NCI-H345 (cell line): ENCODE measurements at regions not wholly inside any gene's neighbourhood (a gene's known extent, or its start where the extent isn't known, plus 50 kb on each side); places are given as distances from the start of the nearest gene placed in this dataset.
"Not testable (repeated sequence)": the region's sequence is repeated elsewhere in the genome, so short reads cannot be mapped to it uniquely, and the experiment has no call there.

Source experiments
- DNase-seq: peaks from one replicate; lab custom pipeline; 2025; lab: John Stamatoyannopoulos, UW

DNA sequence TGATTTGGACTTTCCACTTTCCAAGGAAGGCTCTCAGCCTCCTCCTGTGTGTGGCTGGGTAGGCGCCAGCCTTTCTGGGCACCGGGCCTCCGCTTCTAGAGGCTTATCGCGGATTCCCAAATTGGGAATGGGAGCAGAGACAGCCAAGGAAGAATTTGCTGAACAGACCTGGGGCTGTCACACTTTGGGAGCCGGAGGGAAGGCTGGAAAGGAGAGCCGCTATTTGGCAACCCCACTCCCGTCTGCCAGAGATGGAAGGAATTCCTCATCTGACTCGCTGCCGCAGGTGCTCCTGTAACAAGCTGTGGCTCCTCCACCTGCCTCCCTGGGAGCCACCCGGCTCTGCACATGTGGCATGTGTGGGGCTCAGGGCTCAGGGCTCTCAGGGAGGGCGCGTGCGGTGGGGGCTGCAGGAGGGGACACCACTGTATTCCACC, 50.8 kb upstream of the ECHDC3 start:
- no peak for DNase-seq

GRCh38 chr10:11689945-11690736, 52.0 kb upstream of the ECHDC3 start:
- DNase-seq = no peak

GRCh38 chr10:11688448-11688795, 53.8 kb upstream of the ECHDC3 start:
- DNase-seq = not testable (repeated sequence)

DNA sequence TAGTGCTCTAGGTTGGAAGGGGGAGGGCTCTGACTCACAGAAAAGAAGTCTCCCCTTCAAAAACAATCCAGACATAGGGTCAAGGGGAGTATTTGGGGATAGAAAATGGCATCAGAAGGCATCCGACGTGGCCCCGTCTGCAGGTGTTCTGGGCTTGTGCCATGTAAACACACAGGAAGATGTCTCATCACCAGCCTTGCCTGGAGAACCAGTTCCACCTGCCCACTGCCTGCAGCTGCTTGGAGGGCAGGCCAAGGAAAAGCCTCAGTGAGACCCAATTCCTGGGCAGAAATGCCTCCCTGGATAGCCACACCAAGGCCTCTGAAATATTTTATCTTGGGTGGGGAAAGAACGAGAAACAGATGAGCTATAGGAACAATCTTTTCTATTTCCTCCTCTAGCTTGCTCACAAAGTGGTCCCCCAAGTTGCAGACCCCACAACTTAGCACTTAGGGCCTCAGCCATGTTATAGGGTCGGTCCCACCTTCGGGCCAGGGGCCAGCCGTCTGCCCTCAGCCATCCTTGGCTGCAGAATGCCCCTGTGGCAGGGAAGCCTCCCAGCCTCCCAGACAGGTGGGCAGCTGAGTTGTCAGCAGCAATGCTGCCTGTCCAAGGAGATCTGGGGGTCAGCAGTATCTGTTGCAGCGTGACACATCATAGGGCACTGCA, 54.3 kb upstream of the ECHDC3 start:
- no peak for DNase-seq

DNA sequence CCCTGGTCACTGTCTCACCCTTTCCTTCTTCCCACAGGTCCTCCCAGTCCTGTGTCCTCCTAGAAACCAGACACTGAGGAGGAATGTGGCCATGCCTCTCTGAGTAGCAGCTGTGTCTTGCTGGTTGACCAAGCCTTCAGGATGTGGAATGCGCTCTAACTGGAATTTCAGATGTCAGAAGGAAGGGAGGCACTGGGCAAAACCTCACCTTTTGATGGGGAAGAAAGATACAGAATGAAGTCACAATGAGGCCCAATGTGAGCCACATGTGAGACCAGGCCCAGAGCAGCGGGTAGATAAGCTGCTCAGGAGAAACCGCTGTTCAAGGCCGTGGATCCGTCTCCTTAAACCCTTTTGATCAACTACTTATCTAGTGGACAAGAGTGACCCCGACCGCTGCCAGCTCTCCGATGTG, 54.8 kb upstream of the ECHDC3 start:
- no peak for DNase-seq

DNA sequence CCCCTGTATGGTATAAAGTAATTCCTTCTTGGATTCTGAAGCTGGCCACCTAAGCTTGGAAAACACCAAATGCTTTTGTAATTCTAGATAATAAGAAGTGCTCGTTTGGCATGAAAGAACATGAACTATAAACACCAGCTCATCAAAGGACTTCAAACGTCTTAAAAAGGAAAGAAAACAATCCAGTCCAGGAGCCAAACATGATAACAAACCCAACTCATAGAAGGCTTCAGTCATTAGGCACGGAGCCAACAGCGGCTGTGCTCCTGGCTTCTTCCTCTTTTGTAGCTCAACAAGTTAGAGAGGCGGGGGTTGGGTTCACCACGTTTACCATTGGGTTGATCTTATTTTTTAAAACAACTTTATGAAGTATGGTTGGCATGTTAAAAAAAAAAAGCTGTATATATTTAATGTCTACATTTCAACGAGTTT, 56.4 kb upstream of the ECHDC3 start:
- DNase-seq = peak; percentile 80

- DNase-seq = no peak
These were observed 57.2 kb upstream of the ECHDC3 start for GRCh38 chr10:11684717-11685645.

GRCh38 chr10:11684341-11684716, 57.9 kb upstream of the ECHDC3 start:
- DNase-seq = peak; percentile 11

GRCh38 chr10:11683529-11684320, 58.5 kb upstream of the ECHDC3 start:
- no peak for DNase-seq

DNA sequence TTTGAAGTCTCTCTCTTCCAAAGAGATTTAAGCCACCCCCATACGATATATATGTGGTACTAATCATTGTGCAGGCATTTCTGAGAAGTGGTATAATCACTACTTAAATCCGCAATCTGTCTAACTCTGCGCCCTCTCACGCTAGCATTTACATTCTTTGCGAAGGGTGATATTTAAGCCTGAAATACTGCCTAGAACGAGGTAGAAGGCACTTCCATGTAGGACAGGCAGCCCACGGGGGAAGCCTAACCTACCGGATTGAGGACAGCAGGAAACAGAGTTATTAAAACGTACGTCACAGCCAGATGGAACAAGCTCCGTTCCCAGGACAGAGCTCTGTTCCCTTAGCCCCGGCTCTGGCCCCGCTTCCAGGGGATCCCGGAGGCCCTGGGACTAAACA, 59.3 kb upstream of the ECHDC3 start:
- no peak for DNase-seq

DNA sequence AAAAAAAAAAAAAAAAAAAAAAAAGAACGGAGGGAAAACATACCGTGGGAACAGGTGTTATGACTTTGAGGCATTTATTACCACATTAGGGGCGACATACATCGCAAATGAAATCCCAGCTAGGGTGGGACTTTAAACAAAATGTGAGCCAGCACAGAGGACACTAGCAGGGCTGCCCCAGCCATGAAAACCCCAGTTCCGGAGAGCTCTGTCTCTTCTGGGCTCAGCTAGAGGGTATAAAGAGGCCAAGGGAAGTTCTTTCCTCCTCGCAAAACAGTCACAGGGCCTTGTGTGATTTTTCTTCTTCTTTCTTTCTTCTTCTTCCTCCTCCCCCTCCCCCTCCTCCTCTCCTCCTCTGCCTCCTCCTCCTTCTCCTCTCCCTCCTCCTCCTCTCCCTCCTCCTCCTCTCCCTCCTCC, 59.9 kb upstream of the ECHDC3 start:
- DNase-seq = no peak

DNA sequence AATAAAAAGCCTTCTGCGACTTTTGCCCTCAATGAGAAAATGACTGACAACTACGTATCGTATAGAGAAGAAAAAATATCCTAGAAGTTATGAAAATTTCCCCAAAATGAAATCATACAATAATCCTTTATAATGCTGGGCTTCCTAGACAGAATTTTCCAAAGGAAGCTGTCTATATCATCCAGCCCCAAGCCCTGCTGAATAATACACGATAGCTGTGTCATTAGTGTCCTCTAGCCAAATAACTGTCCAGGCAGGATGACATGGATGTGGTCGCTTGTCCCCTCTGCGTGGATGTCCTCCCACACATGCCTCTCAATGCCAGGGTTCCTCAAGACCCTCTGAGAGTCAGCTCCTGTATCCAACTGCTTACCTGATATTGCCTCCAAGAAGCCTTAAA, 61.7 kb upstream of the ECHDC3 start:
- DNase-seq = no peak

DNA sequence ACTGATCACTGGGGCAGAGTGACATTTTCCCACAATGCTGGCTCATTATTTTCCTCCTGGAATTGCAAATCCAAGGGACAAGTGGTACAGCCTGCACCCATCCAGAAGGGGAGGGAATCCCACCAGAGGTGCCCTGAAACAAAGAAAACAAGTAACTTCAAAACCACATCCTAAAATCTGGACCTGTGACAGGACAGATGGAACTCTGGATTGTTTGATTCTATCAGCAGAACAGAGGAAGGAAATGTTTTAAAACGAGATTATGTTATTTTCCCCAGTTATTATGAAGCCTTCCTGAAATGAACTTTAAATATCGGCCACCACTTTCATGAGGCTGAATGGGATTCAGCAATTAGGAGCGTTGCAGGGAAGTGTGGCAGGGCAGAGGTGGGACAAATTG, 62.2 kb upstream of the ECHDC3 start:
- DNase-seq = no peak

DNA sequence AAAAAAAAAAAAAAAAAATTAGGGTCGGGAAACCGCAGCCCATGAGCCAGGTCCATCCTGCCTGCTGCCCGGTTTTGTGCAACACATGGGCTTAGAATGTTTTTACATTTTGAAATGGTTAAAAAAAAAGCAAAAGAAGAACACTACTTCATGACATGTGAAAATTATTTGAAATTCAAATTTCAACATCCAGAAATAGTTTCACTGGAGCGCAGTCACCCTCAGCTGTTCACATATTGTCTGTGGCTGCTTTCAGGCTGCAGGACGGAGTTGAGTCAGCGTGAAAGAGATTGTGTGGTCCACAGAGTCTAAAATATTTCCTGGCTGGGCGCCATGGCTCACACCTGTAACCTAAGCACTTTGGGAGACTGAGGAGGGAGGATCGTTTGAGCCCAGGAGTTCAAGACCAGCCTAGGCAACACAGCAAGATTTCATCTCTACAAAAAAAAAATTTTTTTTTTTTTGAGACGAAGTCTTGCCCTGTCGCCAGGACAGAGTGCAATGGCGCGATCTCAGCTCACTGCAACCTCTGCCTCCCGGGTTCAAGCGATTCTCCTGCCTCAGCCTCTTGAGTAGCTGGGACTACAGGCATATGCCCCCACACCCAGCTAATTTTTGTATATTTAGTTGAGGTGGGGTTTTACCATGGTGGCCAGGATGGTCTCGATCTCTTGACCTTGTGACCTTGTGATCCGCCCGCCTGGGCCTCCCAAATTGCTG, 63.9 kb upstream of the ECHDC3 start:
- DNase-seq = no peak

DNA sequence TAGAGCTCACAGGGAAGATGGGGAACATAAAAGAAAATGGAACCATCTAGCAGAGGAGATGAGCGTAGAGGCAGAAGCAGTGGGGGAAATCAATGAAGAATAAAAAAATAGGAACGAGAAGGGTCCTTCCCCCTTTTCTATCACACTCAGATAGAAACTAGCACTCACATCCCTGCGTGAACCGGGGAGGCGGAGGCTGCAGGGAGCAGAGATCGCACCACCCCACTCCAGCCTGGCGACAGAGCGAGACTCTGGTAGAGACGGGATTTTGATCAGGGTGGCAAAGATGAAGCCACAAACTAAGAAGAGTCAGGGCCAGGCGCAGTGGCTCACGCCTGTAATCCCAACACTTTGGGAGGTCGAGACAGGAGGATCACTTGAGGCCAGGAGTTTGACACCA, 64.7 kb upstream of the ECHDC3 start:
- no peak for DNase-seq

- no peak for DNase-seq
These were observed 62.2 kb upstream of the USP6NL start for GRCh38 chr10:11673346-11674280.

DNA sequence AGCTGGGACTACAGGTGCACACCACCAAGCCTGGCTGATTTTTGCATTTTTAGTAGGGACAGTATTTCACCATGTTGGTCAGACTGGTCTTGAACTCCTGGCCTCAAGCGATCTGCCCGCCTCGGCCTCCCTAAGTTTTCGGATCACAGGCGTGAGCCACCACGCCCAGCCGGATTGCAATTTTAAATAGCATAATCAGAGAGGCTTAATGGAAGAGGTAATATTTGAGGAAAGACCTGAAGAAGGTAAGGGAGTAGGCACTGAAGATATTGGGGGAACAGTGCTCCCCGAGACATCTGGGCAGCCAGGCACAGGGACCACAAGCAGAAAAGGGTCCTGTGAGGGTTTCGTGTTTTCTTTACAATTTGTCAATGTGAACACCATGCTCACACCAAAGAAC, 61.4 kb upstream of the USP6NL start:
- DNase-seq = no peak

DNA sequence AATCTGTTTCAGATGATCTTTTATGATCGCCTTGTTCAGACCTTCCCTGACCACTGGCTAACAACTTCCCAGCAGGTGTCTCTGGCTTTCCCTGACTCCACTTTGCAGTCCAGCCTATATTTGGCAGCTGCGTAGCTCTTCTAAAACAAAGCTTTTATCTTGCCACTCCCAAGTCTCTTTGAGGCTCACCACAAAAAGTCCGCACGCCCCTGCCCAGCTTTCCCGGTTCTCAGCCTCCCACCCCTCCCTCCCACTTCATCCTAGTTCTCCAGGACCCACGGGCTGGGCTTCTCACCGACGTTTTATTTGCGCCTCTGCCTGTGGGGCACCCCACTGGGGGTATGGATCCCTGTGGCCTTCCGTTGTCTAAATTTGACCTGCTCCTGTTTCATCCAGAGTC, 58.9 kb upstream of the USP6NL start:
- no peak for DNase-seq

GRCh38 chr10:11668847-11669610, 57.6 kb upstream of the USP6NL start:
- DNase-seq = no peak
